ENCODE measurements at regions not wholly inside any gene's neighbourhood (a gene's known extent, or its start where the extent isn't known, plus 50 kb on each side); places are given as distances from the start of the nearest gene placed in this dataset.

- TF ChIP-seq CTCF (IDR thresholded peaks at IDR 0.05) (no peak), ZFX (IDR thresholded peaks at IDR 0.05; ENCODE audit: borderline replicate concordance) (no peak)
Measured at GRCh38 chr4:15294202-15294601, 133.6 kb upstream of the C1QTNF7 start.

All from 22Rv1 (cell line).